ENCODE measurements at regions not wholly inside any gene's neighbourhood (a gene's known extent, or its start where the extent isn't known, plus 50 kb on each side); places are given as distances from the start of the nearest gene placed in this dataset.

- TF ChIP-seq POLR2AphosphoS5 (IDR thresholded peaks at IDR 0.05; ENCODE audit: low read depth, low read length), result no peak
- TF ChIP-seq, protein P1, sequence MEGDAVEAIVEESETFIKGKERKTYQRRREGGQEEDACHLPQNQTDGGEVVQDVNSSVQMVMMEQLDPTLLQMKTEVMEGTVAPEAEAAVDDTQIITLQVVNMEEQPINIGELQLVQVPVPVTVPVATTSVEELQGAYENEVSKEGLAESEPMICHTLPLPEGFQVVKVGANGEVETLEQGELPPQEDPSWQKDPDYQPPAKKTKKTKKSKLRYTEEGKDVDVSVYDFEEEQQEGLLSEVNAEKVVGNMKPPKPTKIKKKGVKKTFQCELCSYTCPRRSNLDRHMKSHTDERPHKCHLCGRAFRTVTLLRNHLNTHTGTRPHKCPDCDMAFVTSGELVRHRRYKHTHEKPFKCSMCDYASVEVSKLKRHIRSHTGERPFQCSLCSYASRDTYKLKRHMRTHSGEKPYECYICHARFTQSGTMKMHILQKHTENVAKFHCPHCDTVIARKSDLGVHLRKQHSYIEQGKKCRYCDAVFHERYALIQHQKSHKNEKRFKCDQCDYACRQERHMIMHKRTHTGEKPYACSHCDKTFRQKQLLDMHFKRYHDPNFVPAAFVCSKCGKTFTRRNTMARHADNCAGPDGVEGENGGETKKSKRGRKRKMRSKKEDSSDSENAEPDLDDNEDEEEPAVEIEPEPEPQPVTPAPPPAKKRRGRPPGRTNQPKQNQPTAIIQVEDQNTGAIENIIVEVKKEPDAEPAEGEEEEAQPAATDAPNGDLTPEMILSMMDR (IDR thresholded peaks at IDR 0.05; ENCODE audit: control extremely low read depth in 1 of 3, insufficient read depth in 1 of 3, low read depth in 1 of 3, low read length in 3 of 3), result no peak
- TF ChIP-seq BACH1 (IDR thresholded peaks at IDR 0.05; ENCODE audit: low read length), result no peak
- no peak for TF ChIP-seq CHD1 (IDR thresholded peaks at IDR 0.05; ENCODE audit: low read depth, low read length)
- no peak for TF ChIP-seq POLR2A (IDR thresholded peaks at IDR 0.05; ENCODE audit: control extremely low read depth in 1 of 2, low read depth in 2 of 2, low read length in 2 of 2)
- no peak for TF ChIP-seq USF2 (IDR thresholded peaks at IDR 0.05; ENCODE audit: low read length)
- no peak for TF ChIP-seq JUN (IDR thresholded peaks at IDR 0.05; ENCODE audit: low read depth, low read length)
- no peak for TF ChIP-seq GTF2F1 (IDR thresholded peaks at IDR 0.05; ENCODE audit: borderline replicate concordance, low read depth, low read length)
- no peak for TF ChIP-seq RAD21 (IDR thresholded peaks at IDR 0.05 in 1 of 2, conservative IDR thresholded peaks at IDR 0.05 in 1 of 2; ENCODE audit: low read depth in 2 of 2, low read length in 2 of 2)
- no peak for TF ChIP-seq MAX (IDR thresholded peaks at IDR 0.05)
- TF ChIP-seq RBBP5 (IDR thresholded peaks at IDR 0.05; ENCODE audit: borderline replicate concordance, low read depth, low read length), result no peak
Observed at GRCh38 chr2:11027195-11027594, 115.5 kb downstream of the KCNF1 start.

Data from H1 (cell line).